ENCODE measurements at regions not wholly inside any gene's neighbourhood (a gene's known extent, or its start where the extent isn't known, plus 50 kb on each side); places are given as distances from the start of the nearest gene placed in this dataset.

DNA sequence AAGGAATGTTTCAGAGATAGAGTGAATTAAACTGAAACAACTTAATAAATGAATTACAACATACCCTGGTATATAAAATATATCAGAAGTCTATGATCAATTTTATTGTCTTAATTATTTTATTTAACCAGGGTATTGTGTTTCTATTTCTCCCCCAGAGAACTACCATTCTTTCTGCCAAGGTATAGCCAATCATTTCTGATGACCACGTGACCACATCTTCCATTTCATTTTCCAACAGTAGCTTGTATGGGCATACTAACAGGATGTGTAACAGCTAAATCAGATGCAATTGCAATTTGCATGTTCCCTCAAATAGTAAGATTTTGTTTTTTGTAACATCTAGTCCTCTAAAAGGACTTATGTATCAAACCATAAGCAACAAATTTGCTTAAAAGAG, 123.9 kb upstream of the COL1A2 start:
- TF ChIP-seq, protein P1, sequence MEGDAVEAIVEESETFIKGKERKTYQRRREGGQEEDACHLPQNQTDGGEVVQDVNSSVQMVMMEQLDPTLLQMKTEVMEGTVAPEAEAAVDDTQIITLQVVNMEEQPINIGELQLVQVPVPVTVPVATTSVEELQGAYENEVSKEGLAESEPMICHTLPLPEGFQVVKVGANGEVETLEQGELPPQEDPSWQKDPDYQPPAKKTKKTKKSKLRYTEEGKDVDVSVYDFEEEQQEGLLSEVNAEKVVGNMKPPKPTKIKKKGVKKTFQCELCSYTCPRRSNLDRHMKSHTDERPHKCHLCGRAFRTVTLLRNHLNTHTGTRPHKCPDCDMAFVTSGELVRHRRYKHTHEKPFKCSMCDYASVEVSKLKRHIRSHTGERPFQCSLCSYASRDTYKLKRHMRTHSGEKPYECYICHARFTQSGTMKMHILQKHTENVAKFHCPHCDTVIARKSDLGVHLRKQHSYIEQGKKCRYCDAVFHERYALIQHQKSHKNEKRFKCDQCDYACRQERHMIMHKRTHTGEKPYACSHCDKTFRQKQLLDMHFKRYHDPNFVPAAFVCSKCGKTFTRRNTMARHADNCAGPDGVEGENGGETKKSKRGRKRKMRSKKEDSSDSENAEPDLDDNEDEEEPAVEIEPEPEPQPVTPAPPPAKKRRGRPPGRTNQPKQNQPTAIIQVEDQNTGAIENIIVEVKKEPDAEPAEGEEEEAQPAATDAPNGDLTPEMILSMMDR (IDR thresholded peaks at IDR 0.05; ENCODE audit: insufficient read depth, low read depth, low read length) = no peak
- TF ChIP-seq EZH2 (IDR thresholded peaks at IDR 0.05; ENCODE audit: insufficient read depth, low read length) = no peak

Data from astrocyte (in vitro differentiated cells and primary cell).